ENCODE measurements at regions not wholly inside any gene's neighbourhood (a gene's known extent, or its start where the extent isn't known, plus 50 kb on each side); places are given as distances from the start of the nearest gene placed in this dataset.

DNA sequence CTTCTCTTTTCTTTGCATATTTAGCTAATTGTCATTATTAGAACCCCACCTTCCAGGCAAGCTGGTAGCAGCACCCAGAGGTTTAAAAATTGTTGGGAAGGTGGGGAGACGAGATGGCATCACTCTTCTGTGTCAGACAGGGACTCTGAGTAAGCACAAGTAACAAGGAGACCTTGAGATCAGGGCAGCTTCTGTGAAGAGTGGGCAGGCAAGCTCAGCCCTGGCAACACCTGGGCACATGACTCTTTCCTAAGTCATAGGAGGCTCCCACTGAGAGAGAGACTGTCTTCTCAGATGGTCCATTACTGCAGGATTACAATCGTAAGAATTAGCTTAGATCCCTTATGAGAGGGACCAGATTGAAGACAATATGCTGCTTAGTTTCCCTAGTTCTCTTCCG, 183.5 kb downstream of the BRINP2 start:
- H3K9ac ChIP-seq (ENCODE audit: low read depth in 1 of 2, low read length in 2 of 2), result no peak overlapping the region
- no peaks in the 10 kb centered on the region for H3K9me3 ChIP-seq (ENCODE audit: control insufficient read depth in 4 of 4, low read length in 3 of 4)
- H3K27me3 ChIP-seq (ENCODE audit: control insufficient read depth in 4 of 4, insufficient read depth in 4 of 4, low read length in 3 of 4), result no peaks in the 10 kb centered on the region
- no peak overlapping the region for H3K27ac ChIP-seq (ENCODE audit: low read depth in 1 of 2, low read length in 2 of 2)
- H3K4me1 ChIP-seq (ENCODE audit: control insufficient read depth in 4 of 4, insufficient read depth in 4 of 4, low read length in 3 of 4), result no peaks in the 10 kb centered on the region
- no peaks in the 10 kb centered on the region for H3K36me3 ChIP-seq (ENCODE audit: control insufficient read depth in 4 of 4, insufficient read depth in 3 of 4, low read depth in 1 of 4, low read length in 3 of 4)
- no peak overlapping the region for H3K4me3 ChIP-seq (ENCODE audit: low read depth in 1 of 3, low read length in 3 of 3)
- DNase-seq (ENCODE audit: low spot score), result no peak
- TF ChIP-seq SP1 (IDR thresholded peaks at IDR 0.05) (no peak), YY1 (IDR thresholded peaks at IDR 0.05) (no peak)
- WGBS, result 57% methylated on average over 3 of the region's 3 CpGs

DNA sequence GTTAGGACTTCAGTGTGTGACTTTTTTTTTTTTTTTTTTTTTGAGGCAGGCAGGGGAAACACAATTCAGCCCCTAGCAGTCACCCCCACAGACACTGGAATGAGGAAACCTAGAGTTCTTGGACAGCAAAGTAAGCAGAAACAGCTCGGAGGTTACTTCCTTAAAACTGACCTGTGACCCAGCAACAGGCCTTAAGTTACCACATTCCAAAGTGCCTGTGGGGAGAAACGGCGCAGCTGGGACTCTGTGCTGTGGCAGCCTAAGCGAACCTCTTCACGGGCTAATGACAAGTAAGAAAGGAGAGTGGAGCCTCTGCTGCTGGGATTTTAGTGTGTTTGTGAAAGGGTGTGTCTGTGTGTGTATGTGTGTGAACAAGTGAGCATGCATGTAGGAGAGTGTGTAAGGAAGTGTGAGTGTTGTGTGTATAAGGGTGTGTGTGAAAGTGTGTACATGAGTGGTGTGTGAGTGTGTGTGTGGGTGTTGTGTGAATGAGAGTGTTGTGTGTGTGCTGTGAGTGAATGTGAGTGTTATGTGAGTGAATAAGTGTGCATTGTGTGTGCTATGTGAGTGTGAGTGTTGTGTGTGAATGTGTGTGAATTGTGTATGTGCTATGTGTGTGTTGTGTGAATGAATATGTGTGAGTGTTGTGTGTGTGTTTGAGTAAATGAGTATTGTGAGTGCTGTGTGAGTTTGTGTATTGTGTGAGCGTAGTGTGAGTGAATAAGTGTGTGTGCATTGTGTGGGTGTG, 180.8 kb downstream of the BRINP2 start:
- Histone ChIP-seq H3K9ac (ENCODE audit: low read depth in 1 of 2, low read length in 2 of 2) (no peak overlapping the region), H3K4me1 (ENCODE audit: control insufficient read depth in 4 of 4, insufficient read depth in 4 of 4, low read length in 3 of 4) (no peaks in the 10 kb centered on the region), H3K4me3 (ENCODE audit: low read depth in 1 of 3, low read length in 3 of 3) (no peak overlapping the region), H3K27me3 (ENCODE audit: control insufficient read depth in 4 of 4, insufficient read depth in 4 of 4, low read length in 3 of 4) (no peaks in the 10 kb centered on the region), H3K36me3 (ENCODE audit: control insufficient read depth in 4 of 4, insufficient read depth in 3 of 4, low read depth in 1 of 4, low read length in 3 of 4) (no peaks in the 10 kb centered on the region), H3K9me3 (ENCODE audit: control insufficient read depth in 4 of 4, low read length in 3 of 4) (no peaks in the 10 kb centered on the region), H3K27ac (ENCODE audit: low read depth in 1 of 2, low read length in 2 of 2) (no peak overlapping the region)
- no peak for TF ChIP-seq GABPA (IDR thresholded peaks at IDR 0.05 in 1 of 2, conservative IDR thresholded peaks at IDR 0.05 in 1 of 2)
- no peak for TF ChIP-seq HNF4A (conservative IDR thresholded peaks at IDR 0.05)
- TF ChIP-seq JUND (IDR thresholded peaks at IDR 0.05), result no peak
- peak in 1 of 2 donors; percentile 22 for TF ChIP-seq RAD21 (IDR thresholded peaks at IDR 0.05)
- TF ChIP-seq TAF1 (conservative IDR thresholded peaks at IDR 0.05), result no peak
- TF ChIP-seq, protein P1, sequence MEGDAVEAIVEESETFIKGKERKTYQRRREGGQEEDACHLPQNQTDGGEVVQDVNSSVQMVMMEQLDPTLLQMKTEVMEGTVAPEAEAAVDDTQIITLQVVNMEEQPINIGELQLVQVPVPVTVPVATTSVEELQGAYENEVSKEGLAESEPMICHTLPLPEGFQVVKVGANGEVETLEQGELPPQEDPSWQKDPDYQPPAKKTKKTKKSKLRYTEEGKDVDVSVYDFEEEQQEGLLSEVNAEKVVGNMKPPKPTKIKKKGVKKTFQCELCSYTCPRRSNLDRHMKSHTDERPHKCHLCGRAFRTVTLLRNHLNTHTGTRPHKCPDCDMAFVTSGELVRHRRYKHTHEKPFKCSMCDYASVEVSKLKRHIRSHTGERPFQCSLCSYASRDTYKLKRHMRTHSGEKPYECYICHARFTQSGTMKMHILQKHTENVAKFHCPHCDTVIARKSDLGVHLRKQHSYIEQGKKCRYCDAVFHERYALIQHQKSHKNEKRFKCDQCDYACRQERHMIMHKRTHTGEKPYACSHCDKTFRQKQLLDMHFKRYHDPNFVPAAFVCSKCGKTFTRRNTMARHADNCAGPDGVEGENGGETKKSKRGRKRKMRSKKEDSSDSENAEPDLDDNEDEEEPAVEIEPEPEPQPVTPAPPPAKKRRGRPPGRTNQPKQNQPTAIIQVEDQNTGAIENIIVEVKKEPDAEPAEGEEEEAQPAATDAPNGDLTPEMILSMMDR (IDR thresholded peaks at IDR 0.05; ENCODE audit: low read depth, low read length, missing input control), result no peak
- TF ChIP-seq SP1 (IDR thresholded peaks at IDR 0.05), result no peak
- no peak for TF ChIP-seq YY1 (IDR thresholded peaks at IDR 0.05)
- no peak for TF ChIP-seq EGR1 (IDR thresholded peaks at IDR 0.05; ENCODE audit: low read depth in 2 of 2)
- no peak for TF ChIP-seq FOXA2 (IDR thresholded peaks at IDR 0.05)
- TF ChIP-seq, protein P2, sequence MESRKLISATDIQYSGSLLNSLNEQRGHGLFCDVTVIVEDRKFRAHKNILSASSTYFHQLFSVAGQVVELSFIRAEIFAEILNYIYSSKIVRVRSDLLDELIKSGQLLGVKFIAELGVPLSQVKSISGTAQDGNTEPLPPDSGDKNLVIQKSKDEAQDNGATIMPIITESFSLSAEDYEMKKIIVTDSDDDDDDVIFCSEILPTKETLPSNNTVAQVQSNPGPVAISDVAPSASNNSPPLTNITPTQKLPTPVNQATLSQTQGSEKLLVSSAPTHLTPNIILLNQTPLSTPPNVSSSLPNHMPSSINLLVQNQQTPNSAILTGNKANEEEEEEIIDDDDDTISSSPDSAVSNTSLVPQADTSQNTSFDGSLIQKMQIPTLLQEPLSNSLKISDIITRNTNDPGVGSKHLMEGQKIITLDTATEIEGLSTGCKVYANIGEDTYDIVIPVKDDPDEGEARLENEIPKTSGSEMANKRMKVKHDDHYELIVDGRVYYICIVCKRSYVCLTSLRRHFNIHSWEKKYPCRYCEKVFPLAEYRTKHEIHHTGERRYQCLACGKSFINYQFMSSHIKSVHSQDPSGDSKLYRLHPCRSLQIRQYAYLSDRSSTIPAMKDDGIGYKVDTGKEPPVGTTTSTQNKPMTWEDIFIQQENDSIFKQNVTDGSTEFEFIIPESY (IDR thresholded peaks at IDR 0.05), result no peak
- TF ChIP-seq NR2F2 (IDR thresholded peaks at IDR 0.05), result peak; percentile 85
- TF ChIP-seq FOXA1 (IDR thresholded peaks at IDR 0.05), result no peak
- no peak for TF ChIP-seq HNF4G (IDR thresholded peaks at IDR 0.05)
- peak; percentile 16 to 22 for TF ChIP-seq RXRA (IDR thresholded peaks at IDR 0.05)
- TF ChIP-seq, protein P3, sequence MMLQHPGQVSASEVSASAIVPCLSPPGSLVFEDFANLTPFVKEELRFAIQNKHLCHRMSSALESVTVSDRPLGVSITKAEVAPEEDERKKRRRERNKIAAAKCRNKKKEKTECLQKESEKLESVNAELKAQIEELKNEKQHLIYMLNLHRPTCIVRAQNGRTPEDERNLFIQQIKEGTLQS (IDR thresholded peaks at IDR 0.05), result no peak
- TF ChIP-seq, protein P4, sequence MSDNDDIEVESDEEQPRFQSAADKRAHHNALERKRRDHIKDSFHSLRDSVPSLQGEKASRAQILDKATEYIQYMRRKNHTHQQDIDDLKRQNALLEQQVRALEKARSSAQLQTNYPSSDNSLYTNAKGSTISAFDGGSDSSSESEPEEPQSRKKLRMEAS (IDR thresholded peaks at IDR 0.05), result no peak
- TF ChIP-seq, protein P5, sequence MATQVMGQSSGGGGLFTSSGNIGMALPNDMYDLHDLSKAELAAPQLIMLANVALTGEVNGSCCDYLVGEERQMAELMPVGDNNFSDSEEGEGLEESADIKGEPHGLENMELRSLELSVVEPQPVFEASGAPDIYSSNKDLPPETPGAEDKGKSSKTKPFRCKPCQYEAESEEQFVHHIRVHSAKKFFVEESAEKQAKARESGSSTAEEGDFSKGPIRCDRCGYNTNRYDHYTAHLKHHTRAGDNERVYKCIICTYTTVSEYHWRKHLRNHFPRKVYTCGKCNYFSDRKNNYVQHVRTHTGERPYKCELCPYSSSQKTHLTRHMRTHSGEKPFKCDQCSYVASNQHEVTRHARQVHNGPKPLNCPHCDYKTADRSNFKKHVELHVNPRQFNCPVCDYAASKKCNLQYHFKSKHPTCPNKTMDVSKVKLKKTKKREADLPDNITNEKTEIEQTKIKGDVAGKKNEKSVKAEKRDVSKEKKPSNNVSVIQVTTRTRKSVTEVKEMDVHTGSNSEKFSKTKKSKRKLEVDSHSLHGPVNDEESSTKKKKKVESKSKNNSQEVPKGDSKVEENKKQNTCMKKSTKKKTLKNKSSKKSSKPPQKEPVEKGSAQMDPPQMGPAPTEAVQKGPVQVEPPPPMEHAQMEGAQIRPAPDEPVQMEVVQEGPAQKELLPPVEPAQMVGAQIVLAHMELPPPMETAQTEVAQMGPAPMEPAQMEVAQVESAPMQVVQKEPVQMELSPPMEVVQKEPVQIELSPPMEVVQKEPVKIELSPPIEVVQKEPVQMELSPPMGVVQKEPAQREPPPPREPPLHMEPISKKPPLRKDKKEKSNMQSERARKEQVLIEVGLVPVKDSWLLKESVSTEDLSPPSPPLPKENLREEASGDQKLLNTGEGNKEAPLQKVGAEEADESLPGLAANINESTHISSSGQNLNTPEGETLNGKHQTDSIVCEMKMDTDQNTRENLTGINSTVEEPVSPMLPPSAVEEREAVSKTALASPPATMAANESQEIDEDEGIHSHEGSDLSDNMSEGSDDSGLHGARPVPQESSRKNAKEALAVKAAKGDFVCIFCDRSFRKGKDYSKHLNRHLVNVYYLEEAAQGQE (IDR thresholded peaks at IDR 0.05), result no peak
- DNase-seq (ENCODE audit: low spot score), result no peak
- WGBS, result 62% methylated on average over 6 of the region's 6 CpGs
